HG02678 (cell line): ENCODE measurements at regions not wholly inside any gene's neighbourhood (a gene's known extent, or its start where the extent isn't known, plus 50 kb on each side); places are given as distances from the start of the nearest gene placed in this dataset.

ENCODE experiments used
- ATAC-seq: cut with Tn5 transposase; IDR thresholded peaks from one replicate; pipeline ENCODE4 v1.9.1; 2021; ENCODE audit warnings: mild to moderate bottlenecking, moderate library complexity; ENCODE audit not compliant: unreplicated experiment

- no peak for ATAC-seq
Observed at GRCh38 chr9:71213633-71214032, 92.2 kb upstream of the TRPM3 start.

DNA sequence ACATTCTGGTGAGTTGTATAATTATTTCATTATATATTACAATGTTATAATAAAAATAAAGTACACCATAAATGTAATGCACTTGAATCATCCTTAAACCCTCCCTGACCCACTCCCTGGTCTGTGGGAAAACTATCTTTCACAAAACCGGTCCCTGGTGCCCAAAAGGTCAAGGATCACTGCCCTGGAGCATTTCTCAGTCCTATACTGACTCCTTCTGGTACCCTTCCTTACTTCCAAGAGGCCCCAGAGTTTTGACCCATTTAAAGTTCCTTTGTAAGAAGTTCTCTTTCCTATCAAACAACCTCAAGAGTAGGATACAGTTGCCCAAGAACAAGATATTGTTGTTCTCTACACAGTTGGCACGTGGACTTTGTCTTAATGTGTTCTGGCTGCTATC lies 88.9 kb upstream of the TRPM3 start:
- ATAC-seq: no peak

- no peak for ATAC-seq
Observed at GRCh38 chr9:71209890-71210289, 88.5 kb upstream of the TRPM3 start.

GRCh38 chr9:71202931-71203330 lies 81.5 kb upstream of the TRPM3 start:
- ATAC-seq: no peak

- ATAC-seq: no peak
Observed at GRCh38 chr9:71191708-71192107, 70.3 kb upstream of the TRPM3 start.

- no peak for ATAC-seq
Observed at GRCh38 chr9:71183251-71183650, 61.8 kb upstream of the TRPM3 start.

- no peak for ATAC-seq
Observed at GRCh38 chr9:71179183-71179582, 57.8 kb upstream of the TRPM3 start.

DNA sequence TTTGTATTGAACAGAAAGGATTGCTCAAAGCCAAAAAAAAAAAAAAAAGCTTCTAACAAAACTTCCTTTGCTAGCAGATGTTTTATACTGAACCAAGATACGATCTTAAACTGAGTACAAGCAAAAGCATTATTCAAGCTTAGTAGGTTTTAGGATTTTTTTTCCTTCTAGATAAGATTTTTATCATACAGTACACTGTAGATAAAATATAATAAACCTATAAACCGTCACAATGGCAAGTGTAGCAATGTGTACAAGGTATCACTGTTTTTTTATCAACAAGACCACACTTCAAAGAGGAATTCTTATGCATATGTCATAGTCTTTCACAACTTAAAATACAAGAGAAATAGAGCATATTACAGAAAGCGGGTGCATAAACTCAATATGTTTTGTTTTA lies 56.5 kb upstream of the TRPM3 start:
- ATAC-seq: no peak

- no peak for ATAC-seq
Observed at GRCh38 chr9:71171517-71171916, 50.1 kb upstream of the TRPM3 start.
